ENCODE measurements at regions not wholly inside any gene's neighbourhood (a gene's known extent, or its start where the extent isn't known, plus 50 kb on each side); places are given as distances from the start of the nearest gene placed in this dataset.
"Not testable (repeated sequence)": the region's sequence is repeated elsewhere in the genome, so short reads cannot be mapped to it uniquely, and the experiment has no call there.

- peaks cover 0 to 4% (median 0%) of the 10 kb centered on the region in 4 donors for H3K4me1 ChIP-seq
- intact Hi-C loops (cut with DNase I; ENCODE audit: low total_unique reads): no loop called here
- no peak for TF ChIP-seq CTCF (IDR thresholded peaks at IDR 0.05)
- H3K27me3 ChIP-seq: no peaks in the 10 kb centered on the region
- H3K4me3 ChIP-seq: no peak overlapping the region
- no peak for DNase-seq
- no peaks in the 10 kb centered on the region for H3K36me3 ChIP-seq
- H3K27ac ChIP-seq: no peak overlapping the region
- H3K9me3 ChIP-seq: peaks cover 0 to 10% (median 5%) of the 10 kb centered on the region in 3 donors
Measured at GRCh38 chr2:12020833-12021469, 274.5 kb downstream of the LPIN1 start.

- intact Hi-C loops (cut with DNase I; ENCODE audit: low total_unique reads); H3K27me3 ChIP-seq; DNase-seq; H3K36me3 ChIP-seq; H3K4me1 ChIP-seq; H3K27ac ChIP-seq; H3K9me3 ChIP-seq; H3K4me3 ChIP-seq: not testable (repeated sequence)
Measured at GRCh38 chr2:12024197-12024907, 277.9 kb downstream of the LPIN1 start.

GRCh38 chr2:12027136-12027535 lies 280.7 kb downstream of the LPIN1 start:
- Histone ChIP-seq H3K4me3 (no peak overlapping the region), H3K36me3 (no peaks in the 10 kb centered on the region), H3K27me3 (no peaks in the 10 kb centered on the region), H3K4me1 (peaks cover 0 to 4% (median 0%) of the 10 kb centered on the region in 4 donors), H3K9me3 (no peaks in the 10 kb centered on the region), H3K27ac (no peak overlapping the region)
- TF ChIP-seq CTCF (IDR thresholded peaks at IDR 0.05): no peak
- no peak for DNase-seq
- intact Hi-C loops (cut with DNase I; ENCODE audit: low total_unique reads): no loop called here

- TF ChIP-seq CTCF (IDR thresholded peaks at IDR 0.05): no peak
- H3K4me1 ChIP-seq: no peaks in the 10 kb centered on the region
- no peak overlapping the region for H3K4me3 ChIP-seq
- H3K27me3 ChIP-seq: no peaks in the 10 kb centered on the region
- no peaks in the 10 kb centered on the region for H3K9me3 ChIP-seq
- intact Hi-C loops (cut with DNase I; ENCODE audit: low total_unique reads): no loop called here
- H3K27ac ChIP-seq: no peak overlapping the region
- DNase-seq: no peak
- H3K36me3 ChIP-seq: no peaks in the 10 kb centered on the region
Measured at GRCh38 chr2:12031866-12032265, 285.4 kb downstream of the LPIN1 start.

GRCh38 chr2:12032398-12032797 lies 286.0 kb downstream of the LPIN1 start:
- no peak for TF ChIP-seq CTCF (IDR thresholded peaks at IDR 0.05)
- no peak for DNase-seq
- Histone ChIP-seq H3K27ac (no peak overlapping the region), H3K27me3 (no peaks in the 10 kb centered on the region), H3K36me3 (no peaks in the 10 kb centered on the region), H3K4me3 (no peak overlapping the region), H3K4me1 (no peaks in the 10 kb centered on the region), H3K9me3 (no peaks in the 10 kb centered on the region)
- intact Hi-C loops (cut with DNase I; ENCODE audit: low total_unique reads): no loop called here

GRCh38 chr2:12032975-12033374 lies 286.5 kb downstream of the LPIN1 start:
- no peak for DNase-seq
- no peak overlapping the region for H3K4me3 ChIP-seq
- intact Hi-C loops (cut with DNase I; ENCODE audit: low total_unique reads): no loop called here
- H3K4me1 ChIP-seq: no peaks in the 10 kb centered on the region
- no peaks in the 10 kb centered on the region for H3K27me3 ChIP-seq
- no peaks in the 10 kb centered on the region for H3K9me3 ChIP-seq
- H3K36me3 ChIP-seq: no peaks in the 10 kb centered on the region
- no peak overlapping the region for H3K27ac ChIP-seq
- TF ChIP-seq CTCF (IDR thresholded peaks at IDR 0.05): no peak

Data from tibial artery (tissue), 4 donors.